Rectal smooth muscle tissue (tissue), 1 donor: ENCODE measurements at regions not wholly inside any gene's neighbourhood (a gene's known extent, or its start where the extent isn't known, plus 50 kb on each side); places are given as distances from the start of the nearest gene placed in this dataset.

ENCODE experiments used
- H3K27ac ChIP-seq: one replicate; pipeline ENCODE4 v1.7.0; 2013; ENCODE audit warnings: low read depth, low read length, inconsistent platforms
- H3K27me3 ChIP-seq: one replicate; pipeline ENCODE4 v1.7.0; 2013; ENCODE audit warnings: low read length; ENCODE audit not compliant: control insufficient read depth, insufficient read depth
- H3K36me3 ChIP-seq: one replicate; pipeline ENCODE4 v1.7.0; 2013; ENCODE audit warnings: low read length; ENCODE audit not compliant: control insufficient read depth, insufficient read depth
- H3K4me1 ChIP-seq: one replicate; pipeline ENCODE4 v1.7.0; 2013; ENCODE audit warnings: low read length; ENCODE audit not compliant: control insufficient read depth, insufficient read depth
- H3K4me3 ChIP-seq: one replicate; pipeline ENCODE4 v1.7.0; 2013; ENCODE audit warnings: low read length
- H3K9ac ChIP-seq: one replicate; pipeline ENCODE4 v1.7.0; 2013; ENCODE audit warnings: low read length

- Histone ChIP-seq H3K4me1 (peaks cover 11% of the 10 kb centered on the region), H3K36me3 (no peaks in the 10 kb centered on the region), H3K27ac (no peak overlapping the region), H3K4me3 (no peak overlapping the region), H3K9ac (no peak overlapping the region), H3K27me3 (no peaks in the 10 kb centered on the region)
Observed at GRCh38 chr14:94941311-94941710, 171.4 kb upstream of the GSC start.

GRCh38 chr14:94940263-94940993 lies 170.5 kb upstream of the GSC start:
- H3K27ac ChIP-seq: no peak overlapping the region
- H3K4me3 ChIP-seq: no peak overlapping the region
- H3K4me1 ChIP-seq: peaks cover 17% of the 10 kb centered on the region
- no peaks in the 10 kb centered on the region for H3K36me3 ChIP-seq
- H3K27me3 ChIP-seq: no peaks in the 10 kb centered on the region
- no peak overlapping the region for H3K9ac ChIP-seq

GRCh38 chr14:94938016-94938415 lies 168.1 kb upstream of the GSC start:
- no peak overlapping the region for H3K9ac ChIP-seq
- H3K27ac ChIP-seq: no peak overlapping the region
- no peaks in the 10 kb centered on the region for H3K27me3 ChIP-seq
- H3K4me1 ChIP-seq: peaks cover 23% of the 10 kb centered on the region
- no peak overlapping the region for H3K4me3 ChIP-seq
- H3K36me3 ChIP-seq: no peaks in the 10 kb centered on the region

GRCh38 chr14:94936901-94937685 lies 167.2 kb upstream of the GSC start:
- peak overlapping the region; percentile 90 for H3K27ac ChIP-seq
- H3K9ac ChIP-seq: no peak overlapping the region
- peak overlapping the region; percentile 37 for H3K4me3 ChIP-seq
- H3K4me1 ChIP-seq: peaks cover 23% of the 10 kb centered on the region
- H3K27me3 ChIP-seq: no peaks in the 10 kb centered on the region
- no peaks in the 10 kb centered on the region for H3K36me3 ChIP-seq

GRCh38 chr14:94936401-94936892 lies 166.5 kb upstream of the GSC start:
- H3K27me3 ChIP-seq: no peaks in the 10 kb centered on the region
- no peaks in the 10 kb centered on the region for H3K36me3 ChIP-seq
- H3K4me3 ChIP-seq: peak overlapping the region; percentile 37
- peak overlapping the region; percentile 33 for H3K9ac ChIP-seq
- H3K27ac ChIP-seq: peak overlapping the region; percentile 90
- peaks cover 23% of the 10 kb centered on the region for H3K4me1 ChIP-seq

- Histone ChIP-seq H3K36me3 (no peaks in the 10 kb centered on the region), H3K4me3 (no peak overlapping the region), H3K27ac (no peak overlapping the region), H3K27me3 (no peaks in the 10 kb centered on the region), H3K4me1 (peaks cover 23% of the 10 kb centered on the region), H3K9ac (no peak overlapping the region)
Observed at GRCh38 chr14:94935706-94936300, 165.9 kb upstream of the GSC start.

GRCh38 chr14:94934276-94934810 lies 164.4 kb upstream of the GSC start:
- Histone ChIP-seq H3K36me3 (no peaks in the 10 kb centered on the region), H3K4me3 (no peak overlapping the region), H3K27me3 (no peaks in the 10 kb centered on the region), H3K4me1 (peaks cover 23% of the 10 kb centered on the region), H3K9ac (no peak overlapping the region), H3K27ac (peak overlapping the region; percentile 4)

- Histone ChIP-seq H3K4me1 (peaks cover 23% of the 10 kb centered on the region), H3K36me3 (no peaks in the 10 kb centered on the region), H3K27ac (no peak overlapping the region), H3K9ac (no peak overlapping the region), H3K27me3 (no peaks in the 10 kb centered on the region), H3K4me3 (no peak overlapping the region)
Observed at GRCh38 chr14:94933486-94933885, 163.6 kb upstream of the GSC start.

- Histone ChIP-seq H3K4me1 (peaks cover 23% of the 10 kb centered on the region), H3K36me3 (no peaks in the 10 kb centered on the region), H3K4me3 (no peak overlapping the region), H3K27me3 (no peaks in the 10 kb centered on the region), H3K27ac (no peak overlapping the region), H3K9ac (no peak overlapping the region)
Observed at GRCh38 chr14:94932589-94932988, 162.7 kb upstream of the GSC start.

- no peak overlapping the region for H3K9ac ChIP-seq
- H3K4me1 ChIP-seq: peaks cover 8% of the 10 kb centered on the region
- H3K4me3 ChIP-seq: no peak overlapping the region
- H3K36me3 ChIP-seq: no peaks in the 10 kb centered on the region
- H3K27ac ChIP-seq: no peak overlapping the region
- H3K27me3 ChIP-seq: no peaks in the 10 kb centered on the region
Observed at GRCh38 chr14:94930690-94931089, 160.8 kb upstream of the GSC start.

GRCh38 chr14:94929354-94929753 lies 159.4 kb upstream of the GSC start:
- Histone ChIP-seq H3K27ac (no peak overlapping the region), H3K4me3 (no peak overlapping the region), H3K9ac (no peak overlapping the region), H3K27me3 (no peaks in the 10 kb centered on the region), H3K4me1 (peaks cover 7% of the 10 kb centered on the region), H3K36me3 (no peaks in the 10 kb centered on the region)

GRCh38 chr14:94926176-94926575 lies 156.3 kb upstream of the GSC start:
- no peak overlapping the region for H3K9ac ChIP-seq
- H3K4me3 ChIP-seq: no peak overlapping the region

More at GRCh38 chr14:94926176-94926575, 156.3 kb upstream of the GSC start:
- H3K27me3 ChIP-seq: no peaks in the 10 kb centered on the region
- no peaks in the 10 kb centered on the region for H3K4me1 ChIP-seq
- H3K36me3 ChIP-seq: no peaks in the 10 kb centered on the region
- no peak overlapping the region for H3K27ac ChIP-seq
